H9 (cell line): ENCODE measurements at regions not wholly inside any gene's neighbourhood (a gene's known extent, or its start where the extent isn't known, plus 50 kb on each side); places are given as distances from the start of the nearest gene placed in this dataset.

Experiments
- DNase-seq: peaks from one replicate; pipeline ENCODE4 v3.0.0-alpha.2; 2017
- H2AFZ ChIP-seq: one replicate; pipeline ENCODE4 v1.6.1; 2013; ENCODE audit warnings: mild to moderate bottlenecking, low read length, control low read depth, moderate library complexity
- H2AK5ac ChIP-seq: 2 replicates; pipeline ENCODE4 v1.6.1; 2013; ENCODE audit warnings: low read length, control low read depth, mixed read lengths; ENCODE audit not compliant: insufficient read length
- H2BK120ac ChIP-seq: one replicate; pipeline ENCODE4 v1.6.1; 2013; ENCODE audit warnings: low read depth, mild to moderate bottlenecking, low read length, control low read depth, inconsistent platforms; ENCODE audit not compliant: poor library complexity, severe bottlenecking
- H2BK12ac ChIP-seq: 2 replicates; pipeline ENCODE4 v1.6.1; 2013; ENCODE audit warnings: low read length, control low read depth, mixed read lengths, low read depth; ENCODE audit not compliant: insufficient read length
- H2BK15ac ChIP-seq: 2 replicates; pipeline ENCODE4 v1.6.1; 2013; ENCODE audit warnings: low read depth, low read length, control low read depth
- H2BK20ac ChIP-seq: one replicate; pipeline ENCODE4 v1.6.1; 2013; ENCODE audit warnings: low read depth, mild to moderate bottlenecking, low read length, control low read depth, inconsistent platforms; ENCODE audit not compliant: poor library complexity, severe bottlenecking
- H2BK5ac ChIP-seq: 2 replicates; pipeline ENCODE4 v1.6.1; 2013; ENCODE audit warnings: low read length, control low read depth, mixed read lengths; ENCODE audit not compliant: insufficient read length
- H3K14ac ChIP-seq: 2 replicates; pipeline ENCODE4 v1.6.1; 2013; ENCODE audit warnings: low read length, control low read depth; ENCODE audit not compliant: insufficient read depth
- H3K18ac ChIP-seq: 2 replicates; pipeline ENCODE4 v1.6.1; 2013; ENCODE audit warnings: low read depth, mild to moderate bottlenecking, mixed read lengths, low read length, control low read depth; ENCODE audit not compliant: insufficient read length
- H3K23ac ChIP-seq: 2 replicates; pipeline ENCODE4 v1.6.1; 2013; ENCODE audit warnings: low read length, control low read depth, mixed read lengths, low read depth; ENCODE audit not compliant: insufficient read length
- H3K23me2 ChIP-seq: 2 replicates; pipeline ENCODE4 v1.6.1; 2013; ENCODE audit warnings: low read depth, mild to moderate bottlenecking, mixed read lengths, low read length, control low read depth; ENCODE audit not compliant: insufficient read length, poor library complexity, severe bottlenecking
- H3K27ac ChIP-seq: 2 replicates; pipeline ENCODE4 v1.5.1; 2013; ENCODE audit warnings: low read length, control low read depth, mixed read lengths, low read depth; ENCODE audit not compliant: insufficient read length
- H3K27me3 ChIP-seq: 2 replicates; pipeline ENCODE4 v1.6.1; 2013; ENCODE audit warnings: low read length, control low read depth, inconsistent platforms; ENCODE audit not compliant: insufficient read depth
- H3K4ac ChIP-seq: 2 replicates; pipeline ENCODE4 v1.6.1; 2013; ENCODE audit warnings: low read depth, mild to moderate bottlenecking, control low read depth, inconsistent platforms, low read length, moderate library complexity
- H3K4me1 ChIP-seq: 2 replicates; pipeline ENCODE4 v1.6.1; 2013; ENCODE audit warnings: low read length, control low read depth, inconsistent platforms; ENCODE audit not compliant: insufficient read depth
- H3K4me2 ChIP-seq: 2 replicates; pipeline ENCODE4 v1.6.1; 2013; ENCODE audit warnings: low read length, control low read depth, mixed read lengths; ENCODE audit not compliant: insufficient read length, insufficient read depth
- H3K56ac ChIP-seq: 2 replicates; pipeline ENCODE4 v1.6.1; 2013; ENCODE audit warnings: low read depth, mild to moderate bottlenecking, mixed read lengths, low read length, control low read depth; ENCODE audit not compliant: insufficient read length
- H3K79me1 ChIP-seq: 2 replicates; pipeline ENCODE4 v1.6.1; 2013; ENCODE audit warnings: low read depth, mild to moderate bottlenecking, moderate library complexity, low read length, control low read depth, inconsistent platforms; ENCODE audit not compliant: insufficient read depth, poor library complexity, severe bottlenecking
- H3K79me2 ChIP-seq: 2 replicates; pipeline ENCODE4 v1.6.1; 2013; ENCODE audit warnings: low read length, control low read depth, inconsistent platforms; ENCODE audit not compliant: insufficient read depth
- H3K9ac ChIP-seq: 2 replicates; pipeline ENCODE4 v1.6.1; 2013; ENCODE audit warnings: low read length, control low read depth, mixed read lengths; ENCODE audit not compliant: insufficient read length; ENCODE audit errors: extremely low read depth
- H3K9me3 ChIP-seq: one replicate; pipeline ENCODE4 v1.6.1; 2013; ENCODE audit warnings: low read depth, low read length, inconsistent platforms; ENCODE audit not compliant: control insufficient read depth
- H3T11ph ChIP-seq: one replicate; pipeline ENCODE4 v1.6.1; 2013; ENCODE audit warnings: mild to moderate bottlenecking, low read length, control low read depth, inconsistent platforms
- H4K20me1 ChIP-seq: one replicate; pipeline ENCODE4 v1.6.1; 2013; ENCODE audit not compliant: control insufficient read depth, insufficient read length, insufficient read depth
- H4K5ac ChIP-seq: 2 replicates; pipeline ENCODE4 v1.6.1; 2013; ENCODE audit warnings: low read depth, mild to moderate bottlenecking, mixed read lengths, low read length, control low read depth; ENCODE audit not compliant: insufficient read length
- H4K8ac ChIP-seq: replicated peaks from 2 replicates; pipeline ENCODE4 v1.6.1; 2013; ENCODE audit warnings: low read length, control low read depth, mixed read lengths, low read depth; ENCODE audit not compliant: insufficient read length
- H4K91ac ChIP-seq: 2 replicates; pipeline ENCODE4 v1.6.1; 2013; ENCODE audit warnings: low read depth, mild to moderate bottlenecking, moderate library complexity, mixed read lengths, low read length, control low read depth; ENCODE audit not compliant: insufficient read length
- H3K27ac Mint-ChIP-seq, 3 experiments: 2 replicates in 2 of 3; 3 replicates in 1 of 3; pipeline ENCODE4 v1.8.0; 2020 to 2021; ENCODE audit warnings: mixed read lengths in 3 of 3, mild to moderate bottlenecking in 1 of 3, moderate library complexity in 1 of 3
- H3K27me3 Mint-ChIP-seq: 2 replicates; pipeline ENCODE4 v1.8.0; 2021; ENCODE audit warnings: low read depth, mild to moderate bottlenecking, moderate library complexity, mixed read lengths
- H3K36me3 Mint-ChIP-seq, 3 experiments: 2 replicates in 2 of 3; 3 replicates in 1 of 3; pipeline ENCODE4 v1.8.0; 2020 to 2021; ENCODE audit warnings: low read depth in 3 of 3, mixed read lengths in 3 of 3; ENCODE audit not compliant: insufficient read depth in 1 of 3
- H3K4me1 Mint-ChIP-seq, 2 experiments: 2 replicates each; pipeline ENCODE4 v1.8.0; 2020; ENCODE audit warnings: mixed read lengths in 2 of 2
- H3K4me3 Mint-ChIP-seq, 2 experiments: 2 replicates in 1 of 2; 3 replicates in 1 of 2; pipeline ENCODE4 v1.8.0; 2020 to 2021; ENCODE audit warnings: mild to moderate bottlenecking in 2 of 2, mixed read lengths in 2 of 2, moderate library complexity in 1 of 2
- H3K9me3 Mint-ChIP-seq, 2 experiments: 2 replicates in 1 of 2; 3 replicates in 1 of 2; pipeline ENCODE4 v1.8.0; 2020; ENCODE audit warnings: mild to moderate bottlenecking in 2 of 2, mixed read lengths in 2 of 2, moderate library complexity in 1 of 2
- TF ChIP-seq, protein P1 (sequence below): fragments of 200-600 bp; sonication (generic); conservative IDR thresholded peaks from 3 replicates; pipeline ENCODE4 v1.8.0; 2021; ENCODE audit warnings: antibody characterized with exemption, mild to moderate bottlenecking

DNA sequence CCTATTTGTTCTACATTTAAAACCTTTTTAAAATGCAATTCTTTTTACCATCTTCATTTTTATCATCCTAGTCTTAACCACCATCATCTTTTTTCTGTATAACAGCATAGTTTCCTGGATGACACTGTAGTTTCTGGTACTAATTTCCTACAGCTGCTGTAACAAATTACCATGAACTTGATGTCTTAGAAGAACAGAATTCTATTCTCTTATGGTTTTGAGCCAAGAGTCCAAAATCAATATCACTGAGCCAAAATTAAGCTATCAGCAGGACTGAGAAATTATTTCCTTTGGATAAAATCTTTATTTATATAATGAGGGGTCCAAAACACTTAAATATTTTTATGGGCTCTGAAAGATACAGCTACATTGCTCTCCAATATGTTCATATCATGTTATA, 539.3 kb downstream of the METTL4 start:
- H3K79me1 ChIP-seq, result no peaks in the 10 kb centered on the region
- H2AK5ac ChIP-seq, result no peak overlapping the region
- no peaks in the 10 kb centered on the region for H3K4me1 ChIP-seq
- H3K36me3 Mint-ChIP-seq, result no peaks in the 10 kb centered on the region
- H2BK5ac ChIP-seq, result no peak overlapping the region
- no peak overlapping the region for H3K4me2 ChIP-seq
- H2AFZ ChIP-seq, result no peak overlapping the region
- no peak overlapping the region for H2BK12ac ChIP-seq
- no peak overlapping the region for H4K8ac ChIP-seq
- no peaks in the 10 kb centered on the region for H3K23me2 ChIP-seq
- no peaks in the 10 kb centered on the region for H3K79me2 ChIP-seq
- no peak overlapping the region for H3K9ac ChIP-seq
- no peak overlapping the region for H3K14ac ChIP-seq
- H3K9me3 Mint-ChIP-seq, result no peaks in the 10 kb centered on the region
- H3K4ac ChIP-seq, result no peak overlapping the region
- no peaks in the 10 kb centered on the region for H4K20me1 ChIP-seq
- H3K27me3 Mint-ChIP-seq, result no peaks in the 10 kb centered on the region
- no peak overlapping the region for H3K56ac ChIP-seq
- no peak overlapping the region for H3K27ac Mint-ChIP-seq
- no peak overlapping the region for H2BK20ac ChIP-seq
- H3K4me3 Mint-ChIP-seq, result no peak overlapping the region
- H3K9me3 ChIP-seq, result no peaks in the 10 kb centered on the region
- no peaks in the 10 kb centered on the region; the same call in 1 of the 2 replicates for H3K27me3 ChIP-seq
- no peak overlapping the region for H3T11ph ChIP-seq
- H4K91ac ChIP-seq, result no peak overlapping the region
- no peak overlapping the region for H3K23ac ChIP-seq
- TF ChIP-seq, protein P1, sequence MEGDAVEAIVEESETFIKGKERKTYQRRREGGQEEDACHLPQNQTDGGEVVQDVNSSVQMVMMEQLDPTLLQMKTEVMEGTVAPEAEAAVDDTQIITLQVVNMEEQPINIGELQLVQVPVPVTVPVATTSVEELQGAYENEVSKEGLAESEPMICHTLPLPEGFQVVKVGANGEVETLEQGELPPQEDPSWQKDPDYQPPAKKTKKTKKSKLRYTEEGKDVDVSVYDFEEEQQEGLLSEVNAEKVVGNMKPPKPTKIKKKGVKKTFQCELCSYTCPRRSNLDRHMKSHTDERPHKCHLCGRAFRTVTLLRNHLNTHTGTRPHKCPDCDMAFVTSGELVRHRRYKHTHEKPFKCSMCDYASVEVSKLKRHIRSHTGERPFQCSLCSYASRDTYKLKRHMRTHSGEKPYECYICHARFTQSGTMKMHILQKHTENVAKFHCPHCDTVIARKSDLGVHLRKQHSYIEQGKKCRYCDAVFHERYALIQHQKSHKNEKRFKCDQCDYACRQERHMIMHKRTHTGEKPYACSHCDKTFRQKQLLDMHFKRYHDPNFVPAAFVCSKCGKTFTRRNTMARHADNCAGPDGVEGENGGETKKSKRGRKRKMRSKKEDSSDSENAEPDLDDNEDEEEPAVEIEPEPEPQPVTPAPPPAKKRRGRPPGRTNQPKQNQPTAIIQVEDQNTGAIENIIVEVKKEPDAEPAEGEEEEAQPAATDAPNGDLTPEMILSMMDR, result no peak
- H4K5ac ChIP-seq, result no peak overlapping the region
- no peak overlapping the region for H3K27ac ChIP-seq
- DNase-seq, result no peak
- H3K4me1 Mint-ChIP-seq, result peaks cover 5 to 8% of the 10 kb centered on the region in 2 experiments
- H2BK120ac ChIP-seq, result no peak overlapping the region
- no peak overlapping the region for H2BK15ac ChIP-seq
- H3K18ac ChIP-seq, result no peak overlapping the region
